GM12878 (cell line): ENCODE measurements at regions not wholly inside any gene's neighbourhood (a gene's known extent, or its start where the extent isn't known, plus 50 kb on each side); places are given as distances from the start of the nearest gene placed in this dataset.

ENCODE experiments used
- ATAC-seq: fragments of 200-7000 bp; cut with Tn5 transposase; 3 replicates; pipeline ENCODE4 v1.9.1; 2020; ENCODE audit warnings: mild to moderate bottlenecking, moderate library complexity
- BruUV-seq: library from RNA; stranded (reverse); fragments of 400-500 nt; replicated peaks from 2 replicates; lab custom pipeline; 2021; lab: Mats Ljungman, UMichigan
- CTCF ChIA-PET: fragments of 300-600 bp; sonication (Branson Sonifier 250); formaldehyde crosslinking; extraction: SDS; loops from one replicate; lab custom pipeline; 2021; ENCODE audit warnings: inconsistent platforms; lab: Yijun Ruan, JAX
- POLR2A ChIA-PET: fragments of 350-600 bp; formaldehyde crosslinking; extraction: SDS; loops from one replicate; lab custom pipeline; 2021; ENCODE audit warnings: inconsistent platforms; lab: Charles Lee
- RAD21 ChIA-PET: fragments of 300-600 bp; sonication (Branson Sonifier 250); formaldehyde crosslinking; loops from one replicate; lab custom pipeline; 2023; ENCODE audit warnings: antibody characterized with exemption; ENCODE audit not compliant: unreplicated experiment; lab: Charles Lee
- SMC1A ChIA-PET: fragments of 300-600 bp; sonication (Branson Sonifier 250); formaldehyde crosslinking; loops from one replicate; lab custom pipeline; 2023; ENCODE audit not compliant: unreplicated experiment, uncharacterized antibody; lab: Charles Lee
- DNase-seq: peaks from one replicate; pipeline ENCODE4 v3.0.0-alpha.2; 2011; ENCODE audit warnings: low read depth, low spot score
- FAIRE-seq: peaks from 3 replicates; lab custom pipeline; 2011; peaks lifted over from hg19 to GRCh38; lab: Jason Lieb, UNC
- H2AFZ ChIP-seq: 2 replicates; pipeline ENCODE4 v1.6.0; 2011; ENCODE audit warnings: low read depth, low read length, control low read depth; ENCODE audit not compliant: control insufficient read depth
- H3K27ac ChIP-seq: 2 replicates; pipeline ENCODE4 v1.5.1; 2011; ENCODE audit warnings: control low read depth; ENCODE audit not compliant: control insufficient read depth, insufficient read depth
- H3K27me3 ChIP-seq, 2 experiments: replicated peaks in 1 of 2; 2 replicates each; pipeline versions ENCODE4 v1.6.0 to v1.6.1; 2011; ENCODE audit warnings: low read length in 1 of 2; ENCODE audit not compliant: control insufficient read depth in 2 of 2, insufficient read depth in 2 of 2
- H3K36me3 ChIP-seq, 2 experiments: 2 replicates each; pipeline ENCODE4 v1.5.1; 2011; ENCODE audit warnings: low read length in 1 of 2; ENCODE audit not compliant: control insufficient read depth in 2 of 2, insufficient read depth in 2 of 2
- H3K4me1 ChIP-seq: 2 replicates; pipeline ENCODE4 v1.6.1; 2011; ENCODE audit warnings: mild to moderate bottlenecking, low read length, moderate library complexity, mixed read lengths; ENCODE audit not compliant: control insufficient read depth, insufficient read depth
- H3K4me2 ChIP-seq: 2 replicates; pipeline ENCODE4 v1.6.0; 2011; ENCODE audit warnings: control low read depth; ENCODE audit not compliant: control insufficient read depth, insufficient read depth
- H3K4me3 ChIP-seq: fragments of 200-600 bp; sonication (generic); 2 replicates; pipeline ENCODE4 v1.5.1; 2016
- H3K79me2 ChIP-seq: 2 replicates; pipeline ENCODE4 v1.6.0; 2011; ENCODE audit warnings: low read length; ENCODE audit not compliant: control insufficient read depth, insufficient read depth
- H3K9ac ChIP-seq: 2 replicates; pipeline ENCODE4 v1.8.0; 2011; ENCODE audit warnings: low read length, control low read depth, mixed read lengths; ENCODE audit not compliant: control insufficient read depth, insufficient read depth
- H3K9me3 ChIP-seq: replicated peaks from 3 replicates; pipeline ENCODE4 v1.5.1; 2011; ENCODE audit warnings: mild to moderate bottlenecking, low read length; ENCODE audit not compliant: control insufficient read depth, insufficient read depth
- H4K20me1 ChIP-seq: 2 replicates; pipeline ENCODE4 v1.6.0; 2011; ENCODE audit not compliant: control insufficient read depth, insufficient read depth
- BACH1 ChIP-seq: fragments of 450-650 bp; IDR thresholded peaks from 2 replicates; pipeline ENCODE4 v1.6.1; 2017; ENCODE audit warnings: mild to moderate bottlenecking, borderline replicate concordance
- CHD2 ChIP-seq: IDR thresholded peaks from 2 replicates; pipeline ENCODE4 v1.6.1; 2011; ENCODE audit warnings: low read depth, low read length, improper control_type of control experiment, borderline replicate concordance
- CHD4 ChIP-seq: fragments of 200-600 bp; sonication (generic); IDR thresholded peaks from 2 replicates; pipeline ENCODE4 v1.6.1; 2016; ENCODE audit warnings: mild to moderate bottlenecking
- HDAC6 ChIP-seq: fragments of 200-600 bp; sonication (generic); IDR thresholded peaks from one replicate; pipeline ENCODE4 v1.8.0; 2017; ENCODE audit warnings: antibody characterized with exemption; ENCODE audit not compliant: unreplicated experiment
- KAT2A ChIP-seq: conservative IDR thresholded peaks from 2 replicates; pipeline ENCODE4 v1.6.1; 2011; ENCODE audit warnings: low read depth, low read length; ENCODE audit not compliant: control insufficient read depth
- MEF2B ChIP-seq: fragments of 450-650 bp; IDR thresholded peaks from 2 replicates; pipeline ENCODE4 v1.6.1; 2018; ENCODE audit warnings: mild to moderate bottlenecking, moderate library complexity; ENCODE audit not compliant: partially characterized antibody, poor library complexity, severe bottlenecking
- NFYA ChIP-seq: IDR thresholded peaks from 2 replicates; pipeline ENCODE4 v1.6.1; 2011; ENCODE audit warnings: low read depth, mild to moderate bottlenecking, low read length, improper control_type of control experiment, borderline replicate concordance
- NFYB ChIP-seq: IDR thresholded peaks from 2 replicates; pipeline ENCODE4 v1.6.1; 2011; ENCODE audit warnings: low read depth, mild to moderate bottlenecking, low read length, improper control_type of control experiment, moderate library complexity; ENCODE audit not compliant: insufficient read depth
- NR2C1 ChIP-seq: fragments of 450-650 bp; IDR thresholded peaks from 2 replicates; pipeline ENCODE4 v1.6.1; 2017; ENCODE audit warnings: antibody characterized with exemption, mild to moderate bottlenecking, moderate library complexity
- NRF1 ChIP-seq: conservative IDR thresholded peaks from 2 replicates; pipeline ENCODE4 v1.6.1; 2011; ENCODE audit warnings: mild to moderate bottlenecking, low read depth, low read length, improper control_type of control experiment
- RB1 ChIP-seq: fragments of 450-650 bp; formaldehyde crosslinking; IDR thresholded peaks from 2 replicates; pipeline ENCODE4 v1.6.1; 2017; ENCODE audit warnings: mild to moderate bottlenecking, borderline replicate concordance
- SKIL ChIP-seq: fragments of 450-650 bp; IDR thresholded peaks from 2 replicates; pipeline ENCODE4 v1.6.1; 2017; ENCODE audit warnings: mild to moderate bottlenecking, low read depth, inconsistent platforms; ENCODE audit not compliant: poor library complexity, severe bottlenecking
- SMAD1 ChIP-seq: fragments of 450-650 bp; IDR thresholded peaks from 2 replicates; pipeline ENCODE4 v1.6.1; 2018; ENCODE audit warnings: mild to moderate bottlenecking, low read depth; ENCODE audit not compliant: partially characterized antibody
- SMAD5 ChIP-seq: IDR thresholded peaks from 2 replicates; pipeline ENCODE4 v1.6.1; 2016; ENCODE audit warnings: antibody characterized with exemption, low read depth
- TCF12 ChIP-seq: IDR thresholded peaks from 2 replicates; pipeline ENCODE4 v1.6.1; 2011; ENCODE audit warnings: low read depth, mild to moderate bottlenecking, low read length
- ZNF207 ChIP-seq: fragments of 450-650 bp; IDR thresholded peaks from 2 replicates; pipeline ENCODE4 v1.6.1; 2014; ENCODE audit warnings: antibody characterized with exemption, mild to moderate bottlenecking, borderline replicate concordance
- ZNF217 ChIP-seq: fragments of 450-650 bp; IDR thresholded peaks from 2 replicates; pipeline ENCODE4 v1.6.1; 2017; ENCODE audit warnings: antibody characterized with exemption, mild to moderate bottlenecking
- WGBS: methylation state at CpG from one replicate; pipeline ENCODE4 v1.1.6; 2016; ENCODE audit warnings: low lambda C conversion rate; ENCODE audit not compliant: insufficient replicate concordance, insufficient coverage; ENCODE audit errors: missing lambda C conversion rate; 5-methylcytosine and 5-hydroxymethylcytosine counted together
- in situ Hi-C: fragments of 300-500 bp; cut with MboI; formaldehyde crosslinking; loops from 9 replicates; pipeline ENCODE4 v1.14.3; 2018; ENCODE audit warnings: mixed read lengths
- intact Hi-C: fragments of 100-400 bp; cut with micrococcal nuclease; formaldehyde crosslinking; loops from one replicate; pipeline ENCODE4 v1.14.2; 2022; ENCODE audit not compliant: unreplicated experiment
- TF ChIP-seq, protein P1 (sequence below): IDR thresholded peaks from 2 replicates; pipeline ENCODE4 v1.6.1; 2012; ENCODE audit warnings: improper control_type of control experiment, low read depth, low read length; ENCODE audit not compliant: insufficient replicate concordance

- no peak for TF ChIP-seq TCF12
Measured at GRCh38 chr15:96564546-96564945, 234.0 kb downstream of the NR2F2 start (continued).

- FAIRE-seq (no peak), ATAC-seq (no peak), DNase-seq (no peak)
- intact Hi-C loops (no loop called here), in situ Hi-C loops (no loop called here)
- H3K4me3 ChIP-seq, result no peak overlapping the region
- H3K4me2 ChIP-seq, result no peak overlapping the region
- WGBS, result 25% methylated on average over 2 of the region's 2 CpGs
- H4K20me1 ChIP-seq, result no peaks in the 10 kb centered on the region
- no peaks in the 10 kb centered on the region for H3K4me1 ChIP-seq
- no peaks in the 10 kb centered on the region for H3K79me2 ChIP-seq
- H3K27ac ChIP-seq, result no peak overlapping the region
- POLR2A ChIA-PET, result interaction anchor here (0.6 kb wide), 1 partner anchor 199 kb away, joined by 3 read pairs; no protein-coding TSS in a partner anchor
- SMC1A ChIA-PET, result no interaction called here
- H3K9ac ChIP-seq, result no peak overlapping the region
- no peaks in the 10 kb centered on the region for H3K36me3 ChIP-seq
- CTCF ChIA-PET, result no interaction called here
- no peaks in the 10 kb centered on the region; the same call in 2 of the 3 replicates for H3K9me3 ChIP-seq
- no TSS peak for BruUV-seq
- no peaks in the 10 kb centered on the region for H3K27me3 ChIP-seq
- RAD21 ChIA-PET, result no interaction called here
- H2AFZ ChIP-seq, result no peak overlapping the region
- TF ChIP-seq, protein P1, sequence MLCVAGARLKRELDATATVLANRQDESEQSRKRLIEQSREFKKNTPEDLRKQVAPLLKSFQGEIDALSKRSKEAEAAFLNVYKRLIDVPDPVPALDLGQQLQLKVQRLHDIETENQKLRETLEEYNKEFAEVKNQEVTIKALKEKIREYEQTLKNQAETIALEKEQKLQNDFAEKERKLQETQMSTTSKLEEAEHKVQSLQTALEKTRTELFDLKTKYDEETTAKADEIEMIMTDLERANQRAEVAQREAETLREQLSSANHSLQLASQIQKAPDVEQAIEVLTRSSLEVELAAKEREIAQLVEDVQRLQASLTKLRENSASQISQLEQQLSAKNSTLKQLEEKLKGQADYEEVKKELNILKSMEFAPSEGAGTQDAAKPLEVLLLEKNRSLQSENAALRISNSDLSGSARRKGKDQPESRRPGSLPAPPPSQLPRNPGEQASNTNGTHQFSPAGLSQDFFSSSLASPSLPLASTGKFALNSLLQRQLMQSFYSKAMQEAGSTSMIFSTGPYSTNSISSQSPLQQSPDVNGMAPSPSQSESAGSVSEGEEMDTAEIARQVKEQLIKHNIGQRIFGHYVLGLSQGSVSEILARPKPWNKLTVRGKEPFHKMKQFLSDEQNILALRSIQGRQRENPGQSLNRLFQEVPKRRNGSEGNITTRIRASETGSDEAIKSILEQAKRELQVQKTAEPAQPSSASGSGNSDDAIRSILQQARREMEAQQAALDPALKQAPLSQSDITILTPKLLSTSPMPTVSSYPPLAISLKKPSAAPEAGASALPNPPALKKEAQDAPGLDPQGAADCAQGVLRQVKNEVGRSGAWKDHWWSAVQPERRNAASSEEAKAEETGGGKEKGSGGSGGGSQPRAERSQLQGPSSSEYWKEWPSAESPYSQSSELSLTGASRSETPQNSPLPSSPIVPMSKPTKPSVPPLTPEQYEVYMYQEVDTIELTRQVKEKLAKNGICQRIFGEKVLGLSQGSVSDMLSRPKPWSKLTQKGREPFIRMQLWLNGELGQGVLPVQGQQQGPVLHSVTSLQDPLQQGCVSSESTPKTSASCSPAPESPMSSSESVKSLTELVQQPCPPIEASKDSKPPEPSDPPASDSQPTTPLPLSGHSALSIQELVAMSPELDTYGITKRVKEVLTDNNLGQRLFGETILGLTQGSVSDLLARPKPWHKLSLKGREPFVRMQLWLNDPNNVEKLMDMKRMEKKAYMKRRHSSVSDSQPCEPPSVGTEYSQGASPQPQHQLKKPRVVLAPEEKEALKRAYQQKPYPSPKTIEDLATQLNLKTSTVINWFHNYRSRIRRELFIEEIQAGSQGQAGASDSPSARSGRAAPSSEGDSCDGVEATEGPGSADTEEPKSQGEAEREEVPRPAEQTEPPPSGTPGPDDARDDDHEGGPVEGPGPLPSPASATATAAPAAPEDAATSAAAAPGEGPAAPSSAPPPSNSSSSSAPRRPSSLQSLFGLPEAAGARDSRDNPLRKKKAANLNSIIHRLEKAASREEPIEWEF, result no peak
- TF ChIP-seq NFYB, result no peak
- TF ChIP-seq SMAD5, result no peak
- no peak for TF ChIP-seq ZNF207
- no peak for TF ChIP-seq SKIL
- TF ChIP-seq NFYA, result no peak
- no peak for TF ChIP-seq CHD2
- TF ChIP-seq ZNF217, result no peak
- TF ChIP-seq NRF1, result no peak
- TF ChIP-seq NR2C1, result no peak
- TF ChIP-seq BACH1, result no peak
- no peak for TF ChIP-seq RB1
- no peak for TF ChIP-seq KAT2A
- TF ChIP-seq MEF2B, result no peak
- TF ChIP-seq CHD4, result no peak
- no peak for TF ChIP-seq SMAD1
- TF ChIP-seq HDAC6, result no peak
Measured at GRCh38 chr15:96565266-96565665, 234.8 kb downstream of the NR2F2 start.
